GM12865 (cell line): ENCODE measurements at regions not wholly inside any gene's neighbourhood (a gene's known extent, or its start where the extent isn't known, plus 50 kb on each side); places are given as distances from the start of the nearest gene placed in this dataset.

Experiments
- DNase-seq: peaks from one replicate; pipeline ENCODE4 v3.0.0; 2010; ENCODE audit warnings: low read depth
- H3K4me3 ChIP-seq: 2 replicates; pipeline ENCODE4 v1.5.1; 2011; ENCODE audit warnings: mild to moderate bottlenecking, low read depth, low read length, control low read depth
- CTCF ChIP-seq: IDR thresholded peaks from 2 replicates; pipeline ENCODE4 v1.5.1; 2011; ENCODE audit warnings: low read length, control low read depth, low read depth, inconsistent platforms; ENCODE audit not compliant: insufficient read depth; ENCODE audit errors: missing control alignments

GRCh38 chr15:91559066-91559465 is 294.4 kb upstream of the SLCO3A1 start:
- no peak for TF ChIP-seq CTCF
- no peak for DNase-seq
- no peak overlapping the region for H3K4me3 ChIP-seq

GRCh38 chr15:91561371-91562100 is 292.0 kb upstream of the SLCO3A1 start:
- TF ChIP-seq CTCF, result no peak
- DNase-seq, result no peak
- H3K4me3 ChIP-seq, result no peak overlapping the region

GRCh38 chr15:91562698-91563097 is 290.8 kb upstream of the SLCO3A1 start:
- H3K4me3 ChIP-seq, result no peak overlapping the region
- no peak for TF ChIP-seq CTCF
- DNase-seq, result no peak

- DNase-seq, result no peak
- no peak overlapping the region for H3K4me3 ChIP-seq
- no peak for TF ChIP-seq CTCF
Observed at GRCh38 chr15:91564631-91565030, 288.9 kb upstream of the SLCO3A1 start.

- no peak for DNase-seq
- TF ChIP-seq CTCF, result no peak
- no peak overlapping the region for H3K4me3 ChIP-seq
Observed at GRCh38 chr15:91566141-91566540, 287.4 kb upstream of the SLCO3A1 start.

GRCh38 chr15:91568036-91568435 is 285.5 kb upstream of the SLCO3A1 start:
- DNase-seq, result no peak
- H3K4me3 ChIP-seq, result no peak overlapping the region
- TF ChIP-seq CTCF, result no peak

- no peak overlapping the region for H3K4me3 ChIP-seq
- no peak for TF ChIP-seq CTCF
- no peak for DNase-seq
Observed at GRCh38 chr15:91572110-91572509, 281.4 kb upstream of the SLCO3A1 start.
